ENCODE measurements at regions not wholly inside any gene's neighbourhood (a gene's known extent, or its start where the extent isn't known, plus 50 kb on each side); places are given as distances from the start of the nearest gene placed in this dataset.

GRCh38 chr2:223442847-223443246 is 159.3 kb downstream of the SCG2 start:
- H3K9me3 ChIP-seq (ENCODE audit: control insufficient read depth, insufficient read depth, low read length) = no peaks in the 10 kb centered on the region
- no peaks in the 10 kb centered on the region for H3K36me3 ChIP-seq (ENCODE audit: control insufficient read depth, insufficient read depth, low read length)
- 48% methylated on average over 1 of the region's 2 CpGs for WGBS (ENCODE audit: insufficient coverage)
- intact Hi-C loops (cut with micrococcal nuclease) = no loop called here
- DNase-seq (no peak), ATAC-seq (no peak)
- Mint-ChIP-seq H3K4me3 (no peak overlapping the region), H3K9me3 (peaks cover 4 to 9% of the 10 kb centered on the region in 2 donors), H3K4me1 (no peaks in the 10 kb centered on the region), H3K36me3 (no peaks in the 10 kb centered on the region), H3K27ac (no peak overlapping the region), H3K27me3 (ENCODE audit: low read depth in 2 of 2) (no peaks in the 10 kb centered on the region)
- H3K4me3 ChIP-seq (ENCODE audit: low read length) = no peak overlapping the region
- no peaks in the 10 kb centered on the region for H3K27me3 ChIP-seq (ENCODE audit: control insufficient read depth, insufficient read depth, low read length)
- TF ChIP-seq CTCF (IDR thresholded peaks at IDR 0.05) = no peak
- H3K27ac ChIP-seq (ENCODE audit: low read length) = no peak overlapping the region
- no peaks in the 10 kb centered on the region for H3K4me1 ChIP-seq (ENCODE audit: control insufficient read depth, insufficient read depth, low read length)

GRCh38 chr2:223450246-223450645 is 151.9 kb downstream of the SCG2 start:
- no peaks in the 10 kb centered on the region for H3K36me3 Mint-ChIP-seq
- no peak for TF ChIP-seq CTCF (IDR thresholded peaks at IDR 0.05)
- no peak overlapping the region for H3K4me3 Mint-ChIP-seq
- H3K36me3 ChIP-seq (ENCODE audit: control insufficient read depth, insufficient read depth, low read length) = no peaks in the 10 kb centered on the region
- no peaks in the 10 kb centered on the region for H3K9me3 ChIP-seq (ENCODE audit: control insufficient read depth, insufficient read depth, low read length)
- 68% methylated on average over 1 of the region's 3 CpGs for WGBS (ENCODE audit: insufficient coverage)
- no peaks in the 10 kb centered on the region for H3K4me1 Mint-ChIP-seq
- H3K9me3 Mint-ChIP-seq = peaks cover 0 to 6% of the 10 kb centered on the region in 2 donors
- H3K27ac ChIP-seq (ENCODE audit: low read length) = no peak overlapping the region
- DNase-seq (no peak), ATAC-seq (no peak)
- H3K27me3 Mint-ChIP-seq (ENCODE audit: low read depth in 2 of 2) = no peaks in the 10 kb centered on the region
- no peak overlapping the region for H3K4me3 ChIP-seq (ENCODE audit: low read length)
- H3K27me3 ChIP-seq (ENCODE audit: control insufficient read depth, insufficient read depth, low read length) = no peaks in the 10 kb centered on the region
- no peaks in the 10 kb centered on the region for H3K4me1 ChIP-seq (ENCODE audit: control insufficient read depth, insufficient read depth, low read length)
- intact Hi-C loops (cut with micrococcal nuclease) = no loop called here
- no peak overlapping the region for H3K27ac Mint-ChIP-seq

GRCh38 chr2:223457301-223457700 is 144.9 kb downstream of the SCG2 start:
- DNase-seq (no peak), ATAC-seq (no peak)
- no peak overlapping the region for H3K4me3 ChIP-seq (ENCODE audit: low read length)
- Mint-ChIP-seq H3K27ac (no peak overlapping the region), H3K4me1 (no peaks in the 10 kb centered on the region), H3K27me3 (ENCODE audit: low read depth in 2 of 2) (no peaks in the 10 kb centered on the region), H3K36me3 (no peaks in the 10 kb centered on the region), H3K9me3 (peaks cover 0 to 4% of the 10 kb centered on the region in 2 donors), H3K4me3 (no peak overlapping the region)
- H3K4me1 ChIP-seq (ENCODE audit: control insufficient read depth, insufficient read depth, low read length) = no peaks in the 10 kb centered on the region
- H3K27ac ChIP-seq (ENCODE audit: low read length) = no peak overlapping the region
- intact Hi-C loops (cut with micrococcal nuclease) = no loop called here
- no peak for TF ChIP-seq CTCF (IDR thresholded peaks at IDR 0.05)
- no peaks in the 10 kb centered on the region for H3K36me3 ChIP-seq (ENCODE audit: control insufficient read depth, insufficient read depth, low read length)
- no peaks in the 10 kb centered on the region for H3K27me3 ChIP-seq (ENCODE audit: control insufficient read depth, insufficient read depth, low read length)
- 63% methylated on average over 2 of the region's 2 CpGs for WGBS (ENCODE audit: insufficient coverage)
- no peaks in the 10 kb centered on the region for H3K9me3 ChIP-seq (ENCODE audit: control insufficient read depth, insufficient read depth, low read length)

GRCh38 chr2:223459328-223459939 is 142.7 kb downstream of the SCG2 start:
- Mint-ChIP-seq H3K27me3 (ENCODE audit: low read depth in 2 of 2) (peaks cover 0 to 3% of the 10 kb centered on the region in 2 donors), H3K36me3 (no peaks in the 10 kb centered on the region), H3K4me3 (no peak overlapping the region), H3K9me3 (peaks cover 2 to 4% of the 10 kb centered on the region in 2 donors), H3K27ac (no peak overlapping the region), H3K4me1 (no peaks in the 10 kb centered on the region)
- no peak for DNase-seq
- 67% methylated on average over 1 of the region's 4 CpGs for WGBS (ENCODE audit: insufficient coverage)
- H3K27me3 ChIP-seq (ENCODE audit: control insufficient read depth, insufficient read depth, low read length) = no peaks in the 10 kb centered on the region
- intact Hi-C loops (cut with micrococcal nuclease) = no loop called here
- ATAC-seq = no peak
- H3K4me3 ChIP-seq (ENCODE audit: low read length) = no peak overlapping the region
- no peak for TF ChIP-seq CTCF (IDR thresholded peaks at IDR 0.05)
- no peaks in the 10 kb centered on the region for H3K36me3 ChIP-seq (ENCODE audit: control insufficient read depth, insufficient read depth, low read length)
- H3K4me1 ChIP-seq (ENCODE audit: control insufficient read depth, insufficient read depth, low read length) = no peaks in the 10 kb centered on the region
- no peaks in the 10 kb centered on the region for H3K9me3 ChIP-seq (ENCODE audit: control insufficient read depth, insufficient read depth, low read length)
- H3K27ac ChIP-seq (ENCODE audit: low read length) = no peak overlapping the region
